ENCODE measurements at regions not wholly inside any gene's neighbourhood (a gene's known extent, or its start where the extent isn't known, plus 50 kb on each side); places are given as distances from the start of the nearest gene placed in this dataset.

- no peak for TF ChIP-seq BCL11A (IDR thresholded peaks at IDR 0.05; ENCODE audit: low read depth in 2 of 2, low read length in 2 of 2)
- TF ChIP-seq POU5F1 (IDR thresholded peaks at IDR 0.05; ENCODE audit: low read depth, low read length), result no peak
- TF ChIP-seq POLR2AphosphoS5 (IDR thresholded peaks at IDR 0.05; ENCODE audit: low read depth, low read length), result no peak
- no peak for TF ChIP-seq CTCF (IDR thresholded peaks at IDR 0.05; ENCODE audit: control extremely low read depth in 1 of 3, insufficient read depth in 1 of 3, low read depth in 1 of 3, low read length in 3 of 3)
- TF ChIP-seq HDAC2 (IDR thresholded peaks at IDR 0.05; ENCODE audit: borderline replicate concordance in 1 of 2, low read depth in 2 of 2, low read length in 2 of 2), result no peak
- no peak for TF ChIP-seq SRF (IDR thresholded peaks at IDR 0.05; ENCODE audit: low read depth, low read length)
- TF ChIP-seq TAF1 (IDR thresholded peaks at IDR 0.05; ENCODE audit: low read depth, low read length), result no peak
- TF ChIP-seq MAX (IDR thresholded peaks at IDR 0.05), result no peak
Measured at GRCh38 chr19:30842926-30843325, 470.7 kb downstream of the ZNF536 start.
